ENCODE measurements at regions not wholly inside any gene's neighbourhood (a gene's known extent, or its start where the extent isn't known, plus 50 kb on each side); places are given as distances from the start of the nearest gene placed in this dataset.

GRCh38 chr10:4771554-4772201 lies 54.3 kb upstream of the AKR1E2 start:
- H3K4me3 Mint-ChIP-seq = no peak overlapping the region
- no peak for ATAC-seq (ENCODE audit: low read depth)
- H3K9ac ChIP-seq (ENCODE audit: low read length) = no peak overlapping the region
- H3K79me2 ChIP-seq (ENCODE audit: control insufficient read depth, insufficient read depth, low read length) = no peaks in the 10 kb centered on the region
- no peaks in the 10 kb centered on the region for H3K4me1 ChIP-seq (ENCODE audit: control insufficient read depth in 2 of 2, insufficient read depth in 2 of 2, low read length in 2 of 2)
- H3K9me3 ChIP-seq (ENCODE audit: control extremely low read depth in 1 of 3, control insufficient read depth in 2 of 3, insufficient read depth in 1 of 3, low read length in 2 of 3) = no peaks in the 10 kb centered on the region
- TF ChIP-seq EZH2 (IDR thresholded peaks at IDR 0.05; ENCODE audit: borderline replicate concordance, insufficient read depth, low read depth, low read length, poor library complexity, severe bottlenecking) = no peak
- TF ChIP-seq CTCF (IDR thresholded peaks at IDR 0.05) = no peak
- no peak for DNase-seq
- POLR2A ChIA-PET = no interaction called here
- H3K27me3 ChIP-seq (replicated peaks in 1 of 4; ENCODE audit: control extremely low read depth in 1 of 4, control insufficient read depth in 3 of 4, insufficient read depth in 4 of 4, low read length in 3 of 4) = peaks cover 0 to 7% (median 2%) of the 10 kb centered on the region in 4 experiments
- no peak overlapping the region for H2AFZ ChIP-seq (ENCODE audit: insufficient read depth, low read depth, low read length, poor library complexity, severe bottlenecking)
- no peak overlapping the region for H3K27ac Mint-ChIP-seq
- no peaks in the 10 kb centered on the region for H4K20me1 ChIP-seq (ENCODE audit: control insufficient read depth, insufficient read depth, low read length, poor library complexity, severe bottlenecking)
- CTCF ChIA-PET = interaction anchor here (1.0 to 12.4 kb wide), 2 partner anchors 1534 to 1577 kb away, joined by 3 to 136 read pairs; no protein-coding TSS in a partner anchor
- no peaks in the 10 kb centered on the region for H3K9me3 Mint-ChIP-seq (ENCODE audit: insufficient read depth)
- no peaks in the 10 kb centered on the region for H3K4me1 Mint-ChIP-seq
- intact Hi-C loops (cut with micrococcal nuclease) = no loop called here
- H3K4me2 ChIP-seq (replicated peaks; ENCODE audit: low read depth, low read length, poor library complexity, severe bottlenecking) = no peak overlapping the region
- 100% methylated on average over 2 of the region's 5 CpGs for WGBS (ENCODE audit: insufficient coverage)
- H3K36me3 ChIP-seq (replicated peaks in 1 of 2; ENCODE audit: control extremely low read depth in 1 of 2, control insufficient read depth in 1 of 2, extremely low read depth in 1 of 2, insufficient read depth in 2 of 2, low read length in 1 of 2) = no peaks in the 10 kb centered on the region
- H3K27me3 Mint-ChIP-seq = peaks cover 28% of the 10 kb centered on the region
- no peak overlapping the region for H3K4me3 ChIP-seq (ENCODE audit: control extremely low read depth in 1 of 5, extremely low read depth in 1 of 5, insufficient read depth in 1 of 5, low read depth in 2 of 5, low read length in 4 of 5)
- H3K27ac ChIP-seq (ENCODE audit: low read length in 2 of 2) = no peak overlapping the region

- Mint-ChIP-seq H3K27me3 (peaks cover 28% of the 10 kb centered on the region), H3K4me3 (no peak overlapping the region), H3K4me1 (no peaks in the 10 kb centered on the region), H3K27ac (no peak overlapping the region), H3K9me3 (ENCODE audit: insufficient read depth) (no peaks in the 10 kb centered on the region)
- Histone ChIP-seq H3K79me2 (ENCODE audit: control insufficient read depth, insufficient read depth, low read length) (no peaks in the 10 kb centered on the region), H3K9me3 (ENCODE audit: control extremely low read depth in 1 of 3, control insufficient read depth in 2 of 3, insufficient read depth in 1 of 3, low read length in 2 of 3) (no peaks in the 10 kb centered on the region), H3K9ac (ENCODE audit: low read length) (no peak overlapping the region), H3K27me3 (replicated peaks in 1 of 4; ENCODE audit: control extremely low read depth in 1 of 4, control insufficient read depth in 3 of 4, insufficient read depth in 4 of 4, low read length in 3 of 4) (peaks cover 0 to 7% (median 2%) of the 10 kb centered on the region in 4 experiments), H3K27ac (ENCODE audit: low read length in 2 of 2) (no peak overlapping the region), H3K4me2 (replicated peaks; ENCODE audit: low read depth, low read length, poor library complexity, severe bottlenecking) (no peak overlapping the region), H3K36me3 (replicated peaks in 1 of 2; ENCODE audit: control extremely low read depth in 1 of 2, control insufficient read depth in 1 of 2, extremely low read depth in 1 of 2, insufficient read depth in 2 of 2, low read length in 1 of 2) (no peaks in the 10 kb centered on the region), H2AFZ (ENCODE audit: insufficient read depth, low read depth, low read length, poor library complexity, severe bottlenecking) (no peak overlapping the region), H3K4me3 (ENCODE audit: control extremely low read depth in 1 of 5, extremely low read depth in 1 of 5, insufficient read depth in 1 of 5, low read depth in 2 of 5, low read length in 4 of 5) (no peak overlapping the region), H4K20me1 (ENCODE audit: control insufficient read depth, insufficient read depth, low read length, poor library complexity, severe bottlenecking) (no peaks in the 10 kb centered on the region), H3K4me1 (ENCODE audit: control insufficient read depth in 2 of 2, insufficient read depth in 2 of 2, low read length in 2 of 2) (no peaks in the 10 kb centered on the region)
- ChIA-PET POLR2A (no interaction called here), CTCF (interaction anchor here (1.0 to 12.4 kb wide), 2 partner anchors 1533 to 1577 kb away, joined by 3 to 136 read pairs; no protein-coding TSS in a partner anchor)
- TF ChIP-seq CTCF (IDR thresholded peaks at IDR 0.05) (no peak), EZH2 (IDR thresholded peaks at IDR 0.05; ENCODE audit: borderline replicate concordance, insufficient read depth, low read depth, low read length, poor library complexity, severe bottlenecking) (no peak)
- intact Hi-C loops (cut with micrococcal nuclease) = no loop called here
- no CpG with 5 or more reads among the region's 3 CpGs for WGBS (ENCODE audit: insufficient coverage)
- ATAC-seq (ENCODE audit: low read depth) = no peak
- DNase-seq = no peak
Observed at GRCh38 chr10:4770801-4771553, 55.0 kb upstream of the AKR1E2 start.

Data from B cell (primary cell).